ENCODE measurements at regions not wholly inside any gene's neighbourhood (a gene's known extent, or its start where the extent isn't known, plus 50 kb on each side); places are given as distances from the start of the nearest gene placed in this dataset.

GRCh38 chr11:11769362-11769761, 72.4 kb upstream of the USP47 start:
- no peaks in the 10 kb centered on the region for H3K36me3 ChIP-seq (ENCODE audit: insufficient read depth, low read length)
- Mint-ChIP-seq H3K4me1 (ENCODE audit: low read depth) (no peaks in the 10 kb centered on the region), H3K27ac (no peak overlapping the region), H3K9me3 (no peaks in the 10 kb centered on the region), H3K27me3 (peaks cover 31% of the 10 kb centered on the region), H3K36me3 (ENCODE audit: low read depth) (no peaks in the 10 kb centered on the region), H3K4me3 (no peak overlapping the region)
- intact Hi-C loops (cut with DNase I, micrococcal nuclease), result no loop called here
- no peak for TF ChIP-seq CTCF (IDR thresholded peaks at IDR 0.05)
- no peaks in the 10 kb centered on the region for H3K4me1 ChIP-seq (ENCODE audit: insufficient read depth, low read length)
- no peak overlapping the region for H3K4me3 ChIP-seq (ENCODE audit: low read length)
- POLR2A ChIA-PET, result no interaction called here
- no peak overlapping the region for H3K27ac ChIP-seq (ENCODE audit: low read depth in 1 of 2, low read length in 2 of 2)
- CTCF ChIA-PET, result no interaction called here
- peaks cover 4 to 5% of the 10 kb centered on the region in 2 experiments for H3K27me3 ChIP-seq (ENCODE audit: control insufficient read depth in 1 of 2, insufficient read depth in 2 of 2, low read length in 2 of 2)
- H3K9me3 ChIP-seq (ENCODE audit: control insufficient read depth in 1 of 2, insufficient read depth in 1 of 2, low read length in 2 of 2), result no peaks in the 10 kb centered on the region
- DNase-seq, result no peak
- ATAC-seq (ENCODE audit: poor library complexity), result no peak

GRCh38 chr11:11764423-11764803, 77.4 kb upstream of the USP47 start:
- H3K27ac ChIP-seq (ENCODE audit: low read depth in 1 of 2, low read length in 2 of 2), result no peak overlapping the region
- H3K9me3 ChIP-seq (ENCODE audit: control insufficient read depth in 1 of 2, insufficient read depth in 1 of 2, low read length in 2 of 2), result no peaks in the 10 kb centered on the region
- H3K27me3 Mint-ChIP-seq, result peaks cover 57% of the 10 kb centered on the region
- peaks cover 10 to 20% of the 10 kb centered on the region in 2 experiments for H3K27me3 ChIP-seq (ENCODE audit: control insufficient read depth in 1 of 2, insufficient read depth in 2 of 2, low read length in 2 of 2)
- no peak overlapping the region for H3K4me3 ChIP-seq (ENCODE audit: low read length)
- no peaks in the 10 kb centered on the region for H3K36me3 Mint-ChIP-seq (ENCODE audit: low read depth)
- ChIA-PET CTCF (no interaction called here), POLR2A (no interaction called here)
- H3K9me3 Mint-ChIP-seq, result no peaks in the 10 kb centered on the region
- no peak for TF ChIP-seq CTCF (IDR thresholded peaks at IDR 0.05)
- H3K36me3 ChIP-seq (ENCODE audit: insufficient read depth, low read length), result no peaks in the 10 kb centered on the region
- ATAC-seq (ENCODE audit: poor library complexity), result no peak
- H3K4me3 Mint-ChIP-seq, result no peak overlapping the region
- intact Hi-C loops (cut with DNase I, micrococcal nuclease), result no loop called here
- no peaks in the 10 kb centered on the region for H3K4me1 ChIP-seq (ENCODE audit: insufficient read depth, low read length)
- H3K27ac Mint-ChIP-seq, result no peak overlapping the region
- DNase-seq, result no peak
- no peaks in the 10 kb centered on the region for H3K4me1 Mint-ChIP-seq (ENCODE audit: low read depth)

- POLR2A ChIA-PET, result interaction anchor here (1.2 kb wide), 1 partner anchor 12 kb away, joined by 3 read pairs; no protein-coding TSS in a partner anchor
- H3K9me3 ChIP-seq (ENCODE audit: control insufficient read depth in 1 of 2, insufficient read depth in 1 of 2, low read length in 2 of 2), result no peaks in the 10 kb centered on the region
- no peak overlapping the region for H3K27ac ChIP-seq (ENCODE audit: low read depth in 1 of 2, low read length in 2 of 2)
- TF ChIP-seq CTCF (IDR thresholded peaks at IDR 0.05), result no peak
- no peak overlapping the region for H3K4me3 ChIP-seq (ENCODE audit: low read length)
- H3K4me1 ChIP-seq (ENCODE audit: insufficient read depth, low read length), result no peaks in the 10 kb centered on the region
- Mint-ChIP-seq H3K27me3 (peaks cover 57% of the 10 kb centered on the region), H3K9me3 (no peaks in the 10 kb centered on the region), H3K36me3 (ENCODE audit: low read depth) (no peaks in the 10 kb centered on the region), H3K4me3 (no peak overlapping the region), H3K27ac (no peak overlapping the region), H3K4me1 (ENCODE audit: low read depth) (no peaks in the 10 kb centered on the region)
- DNase-seq (no peak), ATAC-seq (ENCODE audit: poor library complexity) (no peak)
- CTCF ChIA-PET, result no interaction called here
- peaks cover 10 to 20% of the 10 kb centered on the region in 2 experiments for H3K27me3 ChIP-seq (ENCODE audit: control insufficient read depth in 1 of 2, insufficient read depth in 2 of 2, low read length in 2 of 2)
- intact Hi-C loops (cut with DNase I, micrococcal nuclease), result no loop called here
- no peaks in the 10 kb centered on the region for H3K36me3 ChIP-seq (ENCODE audit: insufficient read depth, low read length)
These were observed 77.9 kb upstream of the USP47 start for GRCh38 chr11:11763796-11764422.
